OCI-LY7 (cell line): ENCODE measurements at regions not wholly inside any gene's neighbourhood (a gene's known extent, or its start where the extent isn't known, plus 50 kb on each side); places are given as distances from the start of the nearest gene placed in this dataset.

Source experiments
- BruUV-seq: library from RNA; stranded (reverse); fragments of 400-500 nt; replicated peaks from 2 replicates; lab custom pipeline; 2021; lab: Mats Ljungman, UMichigan
- CTCF ChIA-PET: fragments of 300-600 bp; sonication (Branson Sonifier 250); formaldehyde crosslinking; loops from one replicate; lab custom pipeline; 2022; ENCODE audit warnings: antibody characterized with exemption; ENCODE audit not compliant: unreplicated experiment; lab: Charles Lee
- POLR2A ChIA-PET: fragments of 300-600 bp; sonication (Branson Sonifier 250); formaldehyde crosslinking; loops from one replicate; lab custom pipeline; 2022; ENCODE audit warnings: antibody characterized with exemption; lab: Charles Lee
- DNase-seq: peaks from one replicate; pipeline ENCODE4 v3.0.0-alpha.2; 2015; ENCODE audit warnings: low spot score
- H2AFZ ChIP-seq: fragments of 200-600 bp; sonication (generic), shearing (Covaris generic); 2 replicates; pipeline ENCODE4 v1.6.1; 2014; ENCODE audit warnings: mild to moderate bottlenecking, antibody characterized with exemption, low read length, moderate library complexity
- H3K27ac ChIP-seq: fragments of 200-600 bp; sonication (generic); 2 replicates; pipeline ENCODE4 v1.5.1; 2014; ENCODE audit warnings: mixed run types, low read depth, mild to moderate bottlenecking, moderate library complexity, low read length, inconsistent platforms; ENCODE audit not compliant: poor library complexity, severe bottlenecking
- H3K36me3 ChIP-seq: fragments of 200-600 bp; sonication (generic); 2 replicates; pipeline ENCODE4 v1.6.1; 2014; ENCODE audit warnings: mild to moderate bottlenecking, antibody characterized with exemption, low read length, moderate library complexity, mixed read lengths; ENCODE audit not compliant: insufficient read depth
- H3K4me1 ChIP-seq: fragments of 200-600 bp; sonication (generic); 2 replicates; pipeline ENCODE4 v1.5.1; 2014; ENCODE audit warnings: mild to moderate bottlenecking, low read length; ENCODE audit not compliant: insufficient read depth, poor library complexity, severe bottlenecking
- H3K4me2 ChIP-seq: fragments of 200-600 bp; sonication (generic); 2 replicates; pipeline ENCODE4 v1.6.1; 2014; ENCODE audit warnings: mild to moderate bottlenecking, low read length
- H3K4me3 ChIP-seq: fragments of 200-600 bp; sonication (generic); 2 replicates; pipeline ENCODE4 v1.5.1; 2014; ENCODE audit warnings: mild to moderate bottlenecking, low read depth, low read length; ENCODE audit not compliant: poor library complexity, severe bottlenecking
- H3K79me2 ChIP-seq: fragments of 200-600 bp; sonication (generic); 2 replicates; pipeline ENCODE4 v1.6.1; 2016; ENCODE audit warnings: low read depth, mild to moderate bottlenecking, low read length, moderate library complexity, mixed read lengths; ENCODE audit not compliant: insufficient read depth
- H3K9me2 ChIP-seq: fragments of 200-600 bp; sonication (generic); 2 replicates; pipeline ENCODE4 v1.6.1; 2016; ENCODE audit warnings: mild to moderate bottlenecking, low read length, mixed read lengths; ENCODE audit not compliant: insufficient read depth
- H3K9me3 ChIP-seq: fragments of 200-600 bp; sonication (generic); 2 replicates; pipeline ENCODE4 v1.6.1; 2014; ENCODE audit warnings: mild to moderate bottlenecking, mixed run types, low read length, mixed read lengths
- H4K20me1 ChIP-seq: fragments of 200-600 bp; sonication (generic); 2 replicates; pipeline ENCODE4 v1.6.1; 2014; ENCODE audit warnings: mild to moderate bottlenecking, antibody characterized with exemption, low read length, moderate library complexity, mixed read lengths; ENCODE audit not compliant: insufficient read depth
- CTCF ChIP-seq: fragments of 200-600 bp; sonication (generic); conservative IDR thresholded peaks from 2 replicates; pipeline ENCODE4 v1.5.1; 2014; ENCODE audit warnings: mild to moderate bottlenecking, antibody characterized with exemption, low read length, moderate library complexity, mixed read lengths
- EZH2phosphoT487 ChIP-seq: fragments of 200-600 bp; sonication (generic); IDR thresholded peaks from 2 replicates; pipeline ENCODE4 v1.6.1; 2018; ENCODE audit warnings: low read depth, borderline replicate concordance, mild to moderate bottlenecking, mixed run types, antibody characterized with exemption, low read length, moderate library complexity, mixed read lengths
- intact Hi-C: fragments of 100-400 bp; cut with micrococcal nuclease; formaldehyde crosslinking; loops from one replicate; pipeline ENCODE4 v1.10.0; 2022; ENCODE audit not compliant: unreplicated experiment

- H3K36me3 ChIP-seq, result no peaks in the 10 kb centered on the region
- H3K4me3 ChIP-seq, result no peak overlapping the region
- ChIA-PET POLR2A (no interaction called here), CTCF (no interaction called here)
- intact Hi-C loops, result no loop called here
- DNase-seq, result no peak
- no peaks in the 10 kb centered on the region for H3K79me2 ChIP-seq
- H3K4me1 ChIP-seq, result no peaks in the 10 kb centered on the region
- H3K9me2 ChIP-seq, result no peaks in the 10 kb centered on the region; the same call in 1 of the 2 replicates
- no TSS peak for BruUV-seq
- H3K4me2 ChIP-seq, result no peak overlapping the region
- no peak overlapping the region for H2AFZ ChIP-seq
- H4K20me1 ChIP-seq, result no peaks in the 10 kb centered on the region
- no peak overlapping the region for H3K27ac ChIP-seq
- no peak for TF ChIP-seq CTCF
- TF ChIP-seq EZH2phosphoT487, result no peak
- H3K9me3 ChIP-seq, result no peaks in the 10 kb centered on the region
Observed at GRCh38 chr2:221857719-221858118, 285.6 kb upstream of the EPHA4 start.

GRCh38 chr2:221853297-221853696 is 281.2 kb upstream of the EPHA4 start:
- Histone ChIP-seq H4K20me1 (no peaks in the 10 kb centered on the region), H2AFZ (no peak overlapping the region), H3K4me1 (no peaks in the 10 kb centered on the region), H3K79me2 (no peaks in the 10 kb centered on the region), H3K9me2 (no peaks in the 10 kb centered on the region), H3K9me3 (no peaks in the 10 kb centered on the region), H3K36me3 (no peaks in the 10 kb centered on the region), H3K4me3 (no peak overlapping the region), H3K4me2 (no peak overlapping the region), H3K27ac (no peak overlapping the region)
- no peak for DNase-seq
- intact Hi-C loops, result no loop called here
- ChIA-PET POLR2A (no interaction called here), CTCF (no interaction called here)
- no peak for TF ChIP-seq EZH2phosphoT487
- no peak for TF ChIP-seq CTCF
- BruUV-seq, result no TSS peak

- ChIA-PET CTCF (no interaction called here), POLR2A (interaction anchor here (0.6 to 0.7 kb wide), 3 partner anchors 24 to 760 kb away, joined by 4 to 6 read pairs (median 5); no protein-coding TSS in a partner anchor)
- intact Hi-C loops, result no loop called here
- BruUV-seq, result no TSS peak
- Histone ChIP-seq H3K27ac (no peak overlapping the region), H3K36me3 (no peaks in the 10 kb centered on the region), H3K9me2 (no peaks in the 10 kb centered on the region), H3K4me2 (no peak overlapping the region), H3K4me3 (no peak overlapping the region), H3K9me3 (no peaks in the 10 kb centered on the region), H2AFZ (no peak overlapping the region), H4K20me1 (no peaks in the 10 kb centered on the region), H3K4me1 (no peaks in the 10 kb centered on the region), H3K79me2 (no peaks in the 10 kb centered on the region)
- no peak for DNase-seq
- TF ChIP-seq CTCF (no peak), EZH2phosphoT487 (no peak)
Observed at GRCh38 chr2:221851531-221852045, 279.5 kb upstream of the EPHA4 start.
